Neutrophil (primary cell): ENCODE measurements at regions not wholly inside any gene's neighbourhood (a gene's known extent, or its start where the extent isn't known, plus 50 kb on each side); places are given as distances from the start of the nearest gene placed in this dataset.

Experiments
- H3K27ac ChIP-seq: fragments of 200-600 bp; sonication (generic); 2 replicates; pipeline ENCODE4 v1.5.1; 2016; ENCODE audit warnings: mild to moderate bottlenecking, moderate library complexity
- H3K27me3 ChIP-seq: fragments of 200-600 bp; sonication (generic); 2 replicates; pipeline ENCODE4 v1.6.0; 2016; ENCODE audit warnings: mild to moderate bottlenecking
- H3K36me3 ChIP-seq: fragments of 200-600 bp; sonication (generic); 2 replicates; pipeline ENCODE4 v1.5.1; 2017
- H3K4me1 ChIP-seq, 2 experiments: fragments of 200-600 bp in 1 of 2; sonication (generic) in 1 of 2; 1 replicate in 1 of 2; 2 replicates in 1 of 2; pipeline versions ENCODE4 v1.5.1 to v1.6.1; 2013 to 2016; ENCODE audit warnings: low read depth in 1 of 2, low read length in 1 of 2, mild to moderate bottlenecking in 1 of 2, moderate library complexity in 1 of 2; ENCODE audit not compliant: control insufficient read depth in 1 of 2, insufficient read depth in 1 of 2
- H3K4me3 ChIP-seq, 2 experiments: fragments of 200-600 bp in 1 of 2; sonication (generic) in 1 of 2; 1 replicate in 1 of 2; 2 replicates in 1 of 2; pipeline ENCODE4 v1.5.1; 2013 to 2016; ENCODE audit warnings: low read depth in 1 of 2, low read length in 1 of 2, mild to moderate bottlenecking in 1 of 2, moderate library complexity in 1 of 2
- H3K9me3 ChIP-seq: fragments of 200-600 bp; sonication (generic); 2 replicates; pipeline ENCODE4 v1.5.1; 2016
- TF ChIP-seq, protein P1 (sequence below): fragments of 200-600 bp; sonication (generic); IDR thresholded peaks from 2 replicates; pipeline ENCODE4 v1.5.1; 2016; ENCODE audit warnings: antibody characterized with exemption

DNA sequence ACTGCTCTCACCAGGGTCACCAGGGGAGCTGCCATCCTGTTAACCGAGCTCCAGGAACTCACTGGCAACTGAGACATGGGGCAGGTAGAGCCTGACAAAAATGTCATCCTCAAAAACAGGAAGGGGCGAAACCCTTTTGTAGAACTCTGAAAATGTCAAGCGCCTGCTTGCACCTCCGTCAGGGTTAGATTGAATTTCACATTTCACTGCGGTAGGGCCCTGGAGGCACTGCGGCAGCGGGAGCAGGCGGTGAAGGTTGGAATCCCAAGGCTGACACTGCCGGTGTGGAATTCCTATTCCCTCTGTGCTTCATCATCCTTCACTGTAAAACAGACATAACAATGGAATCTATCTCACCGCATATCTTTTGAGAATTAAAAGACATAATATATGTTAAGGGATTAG lies 142.8 kb upstream of the TMCC3 start:
- no peaks in the 10 kb centered on the region for H3K9me3 ChIP-seq
- H3K36me3 ChIP-seq, result no peaks in the 10 kb centered on the region
- no peak overlapping the region for H3K4me3 ChIP-seq
- TF ChIP-seq, protein P1, sequence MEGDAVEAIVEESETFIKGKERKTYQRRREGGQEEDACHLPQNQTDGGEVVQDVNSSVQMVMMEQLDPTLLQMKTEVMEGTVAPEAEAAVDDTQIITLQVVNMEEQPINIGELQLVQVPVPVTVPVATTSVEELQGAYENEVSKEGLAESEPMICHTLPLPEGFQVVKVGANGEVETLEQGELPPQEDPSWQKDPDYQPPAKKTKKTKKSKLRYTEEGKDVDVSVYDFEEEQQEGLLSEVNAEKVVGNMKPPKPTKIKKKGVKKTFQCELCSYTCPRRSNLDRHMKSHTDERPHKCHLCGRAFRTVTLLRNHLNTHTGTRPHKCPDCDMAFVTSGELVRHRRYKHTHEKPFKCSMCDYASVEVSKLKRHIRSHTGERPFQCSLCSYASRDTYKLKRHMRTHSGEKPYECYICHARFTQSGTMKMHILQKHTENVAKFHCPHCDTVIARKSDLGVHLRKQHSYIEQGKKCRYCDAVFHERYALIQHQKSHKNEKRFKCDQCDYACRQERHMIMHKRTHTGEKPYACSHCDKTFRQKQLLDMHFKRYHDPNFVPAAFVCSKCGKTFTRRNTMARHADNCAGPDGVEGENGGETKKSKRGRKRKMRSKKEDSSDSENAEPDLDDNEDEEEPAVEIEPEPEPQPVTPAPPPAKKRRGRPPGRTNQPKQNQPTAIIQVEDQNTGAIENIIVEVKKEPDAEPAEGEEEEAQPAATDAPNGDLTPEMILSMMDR, result no peak
- peak overlapping the region; percentile 22 for H3K27ac ChIP-seq
- peaks cover 5% of the 10 kb centered on the region for H3K27me3 ChIP-seq
- H3K4me1 ChIP-seq, result peaks cover 9% of the 10 kb centered on the region in 2 experiments

DNA sequence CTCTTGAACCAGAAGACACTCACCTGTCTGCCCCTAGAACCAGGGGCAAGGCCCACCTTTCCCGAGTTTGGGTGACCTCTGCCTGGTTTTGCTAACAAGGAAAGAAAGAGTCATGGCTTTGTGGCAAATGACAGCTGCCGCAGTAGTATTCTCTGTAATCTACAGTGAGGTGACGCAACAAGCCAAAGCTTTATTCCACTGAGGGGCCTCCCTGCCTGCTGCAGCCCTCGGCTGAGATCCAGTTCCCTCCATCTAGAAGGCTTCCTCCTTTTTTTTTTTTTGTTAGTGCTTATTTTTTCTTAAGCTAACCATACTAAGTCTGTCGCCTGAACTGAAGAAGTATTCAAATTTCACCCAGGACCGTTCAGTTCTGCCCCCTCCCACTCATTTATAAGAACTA lies 142.3 kb upstream of the TMCC3 start:
- Histone ChIP-seq H3K4me1 (peaks cover 9% of the 10 kb centered on the region in 2 experiments), H3K9me3 (no peaks in the 10 kb centered on the region), H3K36me3 (no peaks in the 10 kb centered on the region), H3K4me3 (no peak overlapping the region), H3K27ac (peak overlapping the region; percentile 22), H3K27me3 (peaks cover 5% of the 10 kb centered on the region)
- TF ChIP-seq, protein P1, result no peak

DNA sequence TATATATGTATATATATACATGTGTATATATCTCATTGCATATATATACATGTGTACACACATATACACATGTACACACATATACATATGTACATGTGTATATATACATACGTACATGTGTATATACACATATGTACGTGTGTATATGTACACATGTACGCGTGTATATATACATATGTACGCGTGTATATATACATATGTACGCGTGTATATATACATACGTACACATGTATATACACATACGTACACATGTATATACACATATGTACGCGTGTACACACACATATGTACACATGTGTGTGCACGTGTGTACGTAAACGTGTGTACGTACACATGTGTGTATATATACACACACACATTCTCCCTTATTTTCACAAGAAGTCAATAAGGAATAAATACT lies 141.6 kb upstream of the TMCC3 start:
- Histone ChIP-seq H3K9me3 (no peaks in the 10 kb centered on the region), H3K4me1 (peaks cover 9% of the 10 kb centered on the region in 2 experiments), H3K36me3 (no peaks in the 10 kb centered on the region), H3K27ac (peak overlapping the region; percentile 22), H3K27me3 (peaks cover 5% of the 10 kb centered on the region), H3K4me3 (no peak overlapping the region)
- TF ChIP-seq, protein P1, result no peak

DNA sequence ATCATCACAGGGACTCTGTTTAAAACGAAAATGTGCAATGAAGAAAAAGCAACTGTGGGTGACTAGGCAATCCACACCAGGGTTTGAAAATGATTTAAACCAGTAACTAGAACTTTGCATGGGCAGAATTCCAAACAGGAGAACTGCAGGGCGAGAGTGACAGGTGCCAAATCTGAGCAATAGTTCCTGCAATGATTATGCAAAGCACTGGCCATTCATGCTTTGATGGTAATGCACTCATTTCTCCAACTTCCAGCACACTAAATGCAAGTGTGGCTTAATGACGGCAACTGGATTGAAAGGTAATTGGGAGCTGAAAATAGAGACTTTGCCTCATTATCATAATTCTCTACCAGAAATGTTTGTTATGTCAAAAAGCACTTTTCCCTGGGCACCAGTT lies 140.5 kb upstream of the TMCC3 start:
- Histone ChIP-seq H3K4me1 (peaks cover 9% of the 10 kb centered on the region in 2 experiments), H3K36me3 (no peaks in the 10 kb centered on the region), H3K9me3 (no peaks in the 10 kb centered on the region), H3K27ac (no peak overlapping the region), H3K27me3 (peaks cover 5% of the 10 kb centered on the region), H3K4me3 (no peak overlapping the region)
- TF ChIP-seq, protein P1, result no peak

DNA sequence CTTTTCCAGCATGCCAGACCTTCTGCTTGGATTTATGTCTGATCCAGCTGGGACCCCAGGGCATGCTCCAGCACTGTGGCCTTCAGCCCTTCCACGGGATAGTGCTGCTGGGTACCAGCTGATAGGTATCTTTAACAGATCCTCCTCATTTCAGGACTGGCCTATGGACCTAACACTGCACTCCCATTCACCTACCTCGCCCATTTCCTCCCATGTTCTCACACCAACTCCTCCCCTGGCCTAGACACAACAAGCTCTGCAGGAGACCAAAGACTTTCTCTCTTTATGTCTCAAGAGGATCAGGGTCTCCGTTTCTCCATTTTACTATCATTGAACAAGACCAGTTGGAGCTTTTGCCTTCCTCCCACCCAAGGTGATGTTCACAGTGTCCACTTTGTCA lies 140.0 kb upstream of the TMCC3 start:
- TF ChIP-seq, protein P1, result no peak
- Histone ChIP-seq H3K4me1 (peaks cover 9% of the 10 kb centered on the region in 2 experiments), H3K27ac (no peak overlapping the region), H3K9me3 (no peaks in the 10 kb centered on the region), H3K27me3 (peaks cover 5% of the 10 kb centered on the region), H3K4me3 (no peak overlapping the region), H3K36me3 (no peaks in the 10 kb centered on the region)
